Caco-2 (cell line): ENCODE measurements at regions not wholly inside any gene's neighbourhood (a gene's known extent, or its start where the extent isn't known, plus 50 kb on each side); places are given as distances from the start of the nearest gene placed in this dataset.

Experiments used
- BruUV-seq: library from RNA; stranded (reverse); fragments of 400-500 nt; replicated peaks from 2 replicates; lab custom pipeline; 2021; lab: Mats Ljungman, UMichigan
- CTCF ChIA-PET: fragments of 300-600 bp; sonication (Branson Sonifier 250); formaldehyde crosslinking; loops from one replicate; lab custom pipeline; 2022; ENCODE audit warnings: antibody characterized with exemption; lab: Charles Lee
- POLR2A ChIA-PET: fragments of 300-600 bp; sonication (Branson Sonifier 250); formaldehyde crosslinking; loops from one replicate; lab custom pipeline; 2022; ENCODE audit warnings: antibody characterized with exemption; lab: Charles Lee
- DNase-seq, 2 experiments: peaks; one replicate each; pipeline versions ENCODE4 v3.0.0 to v3.0.0-alpha.2; 2020 to 2022
- H3K27me3 ChIP-seq: replicated peaks from 2 replicates; pipeline ENCODE4 v1.6.0; 2011; ENCODE audit warnings: low read length; ENCODE audit not compliant: control insufficient read depth, insufficient read depth
- H3K36me3 ChIP-seq: 2 replicates; pipeline ENCODE4 v1.5.1; 2011; ENCODE audit warnings: low read length; ENCODE audit not compliant: control insufficient read depth, insufficient read depth
- H3K4me1 ChIP-seq: fragments of 250-450 bp; sonication (Bioruptor Pico); 2 replicates; pipeline ENCODE4 v1.5.1; 2020; ENCODE audit warnings: mild to moderate bottlenecking
- H3K4me3 ChIP-seq: 2 replicates; pipeline ENCODE4 v1.5.1; 2011; ENCODE audit warnings: low read depth, mild to moderate bottlenecking, control low read depth, low read length
- H3K9me3 ChIP-seq: fragments of 250-450 bp; sonication (Bioruptor Pico); 2 replicates; pipeline ENCODE4 v1.5.1; 2020; ENCODE audit warnings: mild to moderate bottlenecking, moderate library complexity
- H3K27ac Mint-ChIP-seq: one replicate; pipeline ENCODE4 v1.8.0; 2022; ENCODE audit warnings: mixed read lengths; ENCODE audit not compliant: unreplicated experiment
- H3K27me3 Mint-ChIP-seq: one replicate; pipeline ENCODE4 v1.8.0; 2022; ENCODE audit warnings: mixed read lengths; ENCODE audit not compliant: insufficient read depth, unreplicated experiment
- H3K36me3 Mint-ChIP-seq: one replicate; pipeline ENCODE4 v1.8.0; 2022; ENCODE audit warnings: mild to moderate bottlenecking, mixed read lengths; ENCODE audit not compliant: insufficient read depth, unreplicated experiment
- H3K4me1 Mint-ChIP-seq: one replicate; pipeline ENCODE4 v1.8.0; 2022; ENCODE audit warnings: low read depth, mixed read lengths; ENCODE audit not compliant: unreplicated experiment
- H3K4me3 Mint-ChIP-seq: one replicate; pipeline ENCODE4 v1.8.0; 2022; ENCODE audit warnings: mild to moderate bottlenecking, moderate library complexity, mixed read lengths; ENCODE audit not compliant: unreplicated experiment
- H3K9me3 Mint-ChIP-seq: one replicate; pipeline ENCODE4 v1.8.0; 2022; ENCODE audit warnings: mixed read lengths; ENCODE audit not compliant: unreplicated experiment
- intact Hi-C: fragments of 100-400 bp; cut with micrococcal nuclease; formaldehyde crosslinking; loops from one replicate; pipeline ENCODE4 v1.10.0; 2022; ENCODE audit not compliant: unreplicated experiment
- TF ChIP-seq, protein P1 (sequence below), 2 experiments: fragments of 200-600 bp in 1 of 2; IDR thresholded peaks; 1 replicate in 1 of 2; 2 replicates in 1 of 2; pipeline versions ENCODE4 v1.5.1 to v1.8.0; 2011 to 2022; ENCODE audit warnings: antibody characterized with exemption in 1 of 2, control low read depth in 1 of 2, inconsistent platforms in 1 of 2, low read depth in 1 of 2, low read length in 1 of 2, mild to moderate bottlenecking in 1 of 2, moderate library complexity in 1 of 2; ENCODE audit not compliant: insufficient read depth in 1 of 2, severe bottlenecking in 1 of 2, unreplicated experiment in 1 of 2

DNA sequence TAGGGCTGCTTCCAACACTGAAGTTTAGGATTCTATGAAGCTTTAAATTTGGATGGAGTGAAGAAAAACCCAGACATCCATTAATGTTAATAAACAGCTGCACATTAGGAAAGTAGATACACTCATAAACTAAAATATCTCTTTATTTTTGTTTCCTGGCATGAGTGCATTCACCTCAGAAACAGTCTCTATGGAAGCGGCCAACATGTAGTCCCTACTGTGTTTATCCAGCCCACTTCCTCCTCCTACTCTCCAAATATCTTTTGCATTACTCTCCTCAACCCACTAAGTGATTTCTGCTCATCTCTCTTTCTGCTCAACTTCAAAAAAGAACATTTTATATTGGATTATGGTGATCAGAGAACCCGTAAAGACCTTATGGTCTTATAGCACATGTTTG lies 180.3 kb upstream of the MXRA5 start:
- H3K9me3 ChIP-seq = no peaks in the 10 kb centered on the region
- H3K36me3 ChIP-seq = no peaks in the 10 kb centered on the region
- Mint-ChIP-seq H3K4me3 (no peak overlapping the region), H3K36me3 (no peaks in the 10 kb centered on the region), H3K27ac (no peak overlapping the region), H3K4me1 (no peaks in the 10 kb centered on the region), H3K27me3 (no peaks in the 10 kb centered on the region), H3K9me3 (no peaks in the 10 kb centered on the region)
- intact Hi-C loops = no loop called here
- CTCF ChIA-PET = no interaction called here
- TF ChIP-seq, protein P1, sequence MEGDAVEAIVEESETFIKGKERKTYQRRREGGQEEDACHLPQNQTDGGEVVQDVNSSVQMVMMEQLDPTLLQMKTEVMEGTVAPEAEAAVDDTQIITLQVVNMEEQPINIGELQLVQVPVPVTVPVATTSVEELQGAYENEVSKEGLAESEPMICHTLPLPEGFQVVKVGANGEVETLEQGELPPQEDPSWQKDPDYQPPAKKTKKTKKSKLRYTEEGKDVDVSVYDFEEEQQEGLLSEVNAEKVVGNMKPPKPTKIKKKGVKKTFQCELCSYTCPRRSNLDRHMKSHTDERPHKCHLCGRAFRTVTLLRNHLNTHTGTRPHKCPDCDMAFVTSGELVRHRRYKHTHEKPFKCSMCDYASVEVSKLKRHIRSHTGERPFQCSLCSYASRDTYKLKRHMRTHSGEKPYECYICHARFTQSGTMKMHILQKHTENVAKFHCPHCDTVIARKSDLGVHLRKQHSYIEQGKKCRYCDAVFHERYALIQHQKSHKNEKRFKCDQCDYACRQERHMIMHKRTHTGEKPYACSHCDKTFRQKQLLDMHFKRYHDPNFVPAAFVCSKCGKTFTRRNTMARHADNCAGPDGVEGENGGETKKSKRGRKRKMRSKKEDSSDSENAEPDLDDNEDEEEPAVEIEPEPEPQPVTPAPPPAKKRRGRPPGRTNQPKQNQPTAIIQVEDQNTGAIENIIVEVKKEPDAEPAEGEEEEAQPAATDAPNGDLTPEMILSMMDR (IDR thresholded peaks at IDR 0.05; ENCODE audit: insufficient read depth in 1 of 2, low read depth in 1 of 2, low read length in 1 of 2, severe bottlenecking in 1 of 2, unreplicated experiment in 1 of 2) = no peak
- no peaks in the 10 kb centered on the region for H3K4me1 ChIP-seq
- H3K4me3 ChIP-seq = no peak overlapping the region
- POLR2A ChIA-PET = no interaction called here
- no peak for DNase-seq
- no peaks in the 10 kb centered on the region for H3K27me3 ChIP-seq
- no TSS peak for BruUV-seq

DNA sequence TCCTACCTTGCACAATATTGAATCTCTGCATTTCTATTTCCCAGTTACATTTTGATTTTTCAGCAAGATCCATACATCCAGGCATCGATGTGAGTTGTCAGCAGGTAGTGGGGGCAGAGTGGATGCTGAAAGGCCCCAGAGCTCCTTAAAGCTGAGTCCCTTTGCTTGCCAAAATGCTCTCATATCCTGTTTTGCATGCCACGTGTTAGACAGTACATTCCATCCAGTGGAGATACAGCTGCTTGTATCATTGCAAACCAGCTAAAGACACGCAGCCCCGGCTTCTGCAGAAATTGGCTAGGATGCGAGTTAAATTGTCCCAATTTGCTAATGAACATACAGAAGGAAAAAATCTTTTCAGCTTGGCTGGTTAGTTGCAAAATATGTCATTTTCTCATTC lies 179.6 kb upstream of the MXRA5 start:
- Mint-ChIP-seq H3K36me3 (no peaks in the 10 kb centered on the region), H3K4me1 (no peaks in the 10 kb centered on the region), H3K4me3 (no peak overlapping the region), H3K27ac (no peak overlapping the region), H3K9me3 (no peaks in the 10 kb centered on the region), H3K27me3 (no peaks in the 10 kb centered on the region)
- H3K27me3 ChIP-seq = no peaks in the 10 kb centered on the region
- no peak overlapping the region for H3K4me3 ChIP-seq
- no peaks in the 10 kb centered on the region for H3K36me3 ChIP-seq
- no peaks in the 10 kb centered on the region for H3K4me1 ChIP-seq
- TF ChIP-seq, protein P1 (IDR thresholded peaks at IDR 0.05; ENCODE audit: insufficient read depth in 1 of 2, low read depth in 1 of 2, low read length in 1 of 2, severe bottlenecking in 1 of 2, unreplicated experiment in 1 of 2) = no peak
- CTCF ChIA-PET = no interaction called here
- intact Hi-C loops = no loop called here
- no TSS peak for BruUV-seq
- POLR2A ChIA-PET = no interaction called here
- H3K9me3 ChIP-seq = no peaks in the 10 kb centered on the region
- no peak for DNase-seq

- no peak overlapping the region for H3K4me3 Mint-ChIP-seq
- POLR2A ChIA-PET = no interaction called here
- no peaks in the 10 kb centered on the region for H3K9me3 Mint-ChIP-seq
- no peak for DNase-seq
- H3K36me3 Mint-ChIP-seq = no peaks in the 10 kb centered on the region
- peaks cover 3% of the 10 kb centered on the region for H3K27me3 Mint-ChIP-seq
- intact Hi-C loops = no loop called here
- Histone ChIP-seq H3K4me3 (no peak overlapping the region), H3K27me3 (no peaks in the 10 kb centered on the region), H3K36me3 (no peaks in the 10 kb centered on the region), H3K4me1 (no peaks in the 10 kb centered on the region), H3K9me3 (no peaks in the 10 kb centered on the region)
- CTCF ChIA-PET = no interaction called here
- TF ChIP-seq, protein P1 (IDR thresholded peaks at IDR 0.05; ENCODE audit: insufficient read depth in 1 of 2, low read depth in 1 of 2, low read length in 1 of 2, severe bottlenecking in 1 of 2, unreplicated experiment in 1 of 2) = no peak
- no peak overlapping the region for H3K27ac Mint-ChIP-seq
- H3K4me1 Mint-ChIP-seq = no peaks in the 10 kb centered on the region
- no TSS peak for BruUV-seq
Observed at GRCh38 chrX:3522101-3522650, 175.7 kb upstream of the MXRA5 start.
